GM19240 (cell line): ENCODE measurements at regions not wholly inside any gene's neighbourhood (a gene's known extent, or its start where the extent isn't known, plus 50 kb on each side); places are given as distances from the start of the nearest gene placed in this dataset.

Experiments
- DNase-seq: peaks from one replicate; pipeline ENCODE4 v3.0.0; 2011; ENCODE audit warnings: low spot score; ENCODE audit not compliant: insufficient read length

- no peak for DNase-seq
Measured at GRCh38 chr12:3925621-3926020, 52.4 kb upstream of the PARP11 start.

- DNase-seq, result no peak
Measured at GRCh38 chr12:3924761-3925160, 51.6 kb upstream of the PARP11 start.

- DNase-seq, result no peak
Measured at GRCh38 chr12:3923021-3923420, 49.8 kb upstream of the PARP11 start.
